ENCODE measurements at regions not wholly inside any gene's neighbourhood (a gene's known extent, or its start where the extent isn't known, plus 50 kb on each side); places are given as distances from the start of the nearest gene placed in this dataset.

GRCh38 chr4:55018978-55019377, 106.4 kb downstream of the KDR start:
- WGBS = 79% methylated on average over 2 of the region's 2 CpGs
- Histone ChIP-seq H3K4me3 (no peak overlapping the region), H3K27ac (no peak overlapping the region), H3K9me3 (no peaks in the 10 kb centered on the region), H3K36me3 (no peaks in the 10 kb centered on the region), H3K4me1 (no peaks in the 10 kb centered on the region), H3K27me3 (no peaks in the 10 kb centered on the region)
- no peak for DNase-seq (ENCODE audit: low spot score in 2 of 2)
- TF ChIP-seq POLR2A (IDR thresholded peaks at IDR 0.05) = no peak
- TF ChIP-seq EP300 (IDR thresholded peaks at IDR 0.05) = no peak
- TF ChIP-seq, protein P1, sequence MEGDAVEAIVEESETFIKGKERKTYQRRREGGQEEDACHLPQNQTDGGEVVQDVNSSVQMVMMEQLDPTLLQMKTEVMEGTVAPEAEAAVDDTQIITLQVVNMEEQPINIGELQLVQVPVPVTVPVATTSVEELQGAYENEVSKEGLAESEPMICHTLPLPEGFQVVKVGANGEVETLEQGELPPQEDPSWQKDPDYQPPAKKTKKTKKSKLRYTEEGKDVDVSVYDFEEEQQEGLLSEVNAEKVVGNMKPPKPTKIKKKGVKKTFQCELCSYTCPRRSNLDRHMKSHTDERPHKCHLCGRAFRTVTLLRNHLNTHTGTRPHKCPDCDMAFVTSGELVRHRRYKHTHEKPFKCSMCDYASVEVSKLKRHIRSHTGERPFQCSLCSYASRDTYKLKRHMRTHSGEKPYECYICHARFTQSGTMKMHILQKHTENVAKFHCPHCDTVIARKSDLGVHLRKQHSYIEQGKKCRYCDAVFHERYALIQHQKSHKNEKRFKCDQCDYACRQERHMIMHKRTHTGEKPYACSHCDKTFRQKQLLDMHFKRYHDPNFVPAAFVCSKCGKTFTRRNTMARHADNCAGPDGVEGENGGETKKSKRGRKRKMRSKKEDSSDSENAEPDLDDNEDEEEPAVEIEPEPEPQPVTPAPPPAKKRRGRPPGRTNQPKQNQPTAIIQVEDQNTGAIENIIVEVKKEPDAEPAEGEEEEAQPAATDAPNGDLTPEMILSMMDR (IDR thresholded peaks at IDR 0.05) = no peak
- no peak for TF ChIP-seq POLR2AphosphoS5 (IDR thresholded peaks at IDR 0.05)

DNA sequence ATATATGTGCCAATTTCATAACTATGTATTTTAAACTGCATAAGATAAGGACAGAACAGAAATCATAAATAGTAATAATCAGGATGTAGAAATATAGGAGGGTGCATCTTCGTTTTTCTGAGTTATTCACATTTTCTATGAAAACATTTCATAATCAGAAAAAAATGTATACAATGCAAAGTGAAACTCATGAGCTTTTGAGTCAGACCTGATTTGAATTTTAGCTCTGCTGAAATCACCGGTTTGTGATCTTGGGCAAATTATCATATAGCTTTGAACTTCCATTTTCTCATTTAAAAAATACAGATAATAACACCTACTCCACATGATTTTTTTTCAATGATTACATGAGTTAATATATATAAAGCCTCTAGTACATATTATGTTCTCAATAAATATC, 106.9 kb downstream of the KDR start:
- TF ChIP-seq POLR2AphosphoS5 (IDR thresholded peaks at IDR 0.05) = no peak
- TF ChIP-seq, protein P1 (IDR thresholded peaks at IDR 0.05) = no peak
- no peak for TF ChIP-seq EP300 (IDR thresholded peaks at IDR 0.05)
- TF ChIP-seq POLR2A (IDR thresholded peaks at IDR 0.05) = no peak
- no peaks in the 10 kb centered on the region for H3K27me3 ChIP-seq

DNA sequence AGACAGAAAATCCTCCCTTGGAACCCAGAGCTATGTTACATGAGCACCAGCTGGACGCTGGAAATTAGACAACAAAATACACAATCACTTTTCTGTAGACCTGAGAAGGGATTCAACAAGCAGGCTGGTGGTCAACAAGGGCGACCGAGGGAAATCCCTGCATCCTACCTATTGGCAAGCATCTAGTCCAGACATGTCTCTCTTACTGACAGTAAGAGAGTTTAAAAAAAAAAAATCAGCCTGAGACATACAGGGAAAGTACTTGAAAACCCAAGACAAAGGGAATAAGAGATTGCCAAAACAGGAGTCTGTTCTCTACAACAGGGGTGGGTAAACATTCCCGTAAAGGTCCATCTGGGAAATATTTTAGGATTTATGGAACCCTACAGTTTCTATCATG, 108.0 kb downstream of the KDR start:
- H3K27me3 ChIP-seq = no peaks in the 10 kb centered on the region
- no peak for TF ChIP-seq POLR2A (IDR thresholded peaks at IDR 0.05)
- TF ChIP-seq, protein P1 (IDR thresholded peaks at IDR 0.05) = no peak
- no peaks in the 10 kb centered on the region for H3K36me3 ChIP-seq
- no peak overlapping the region for H3K4me3 ChIP-seq
- no peaks in the 10 kb centered on the region for H3K9me3 ChIP-seq
- no peak overlapping the region for H3K27ac ChIP-seq
- WGBS = 56% methylated on average over 4 of the region's 4 CpGs
- DNase-seq (ENCODE audit: low spot score in 2 of 2) = no peak
- no peaks in the 10 kb centered on the region for H3K4me1 ChIP-seq

More for the DNA sequence above, 106.9 kb downstream of the KDR start:
- no peaks in the 10 kb centered on the region for H3K9me3 ChIP-seq
- no peak for DNase-seq (ENCODE audit: low spot score in 2 of 2)
- H3K27ac ChIP-seq = no peak overlapping the region
- 68% methylated on average over 2 of the region's 2 CpGs for WGBS
- H3K36me3 ChIP-seq = no peaks in the 10 kb centered on the region
- H3K4me3 ChIP-seq = no peak overlapping the region
- no peaks in the 10 kb centered on the region for H3K4me1 ChIP-seq

DNA sequence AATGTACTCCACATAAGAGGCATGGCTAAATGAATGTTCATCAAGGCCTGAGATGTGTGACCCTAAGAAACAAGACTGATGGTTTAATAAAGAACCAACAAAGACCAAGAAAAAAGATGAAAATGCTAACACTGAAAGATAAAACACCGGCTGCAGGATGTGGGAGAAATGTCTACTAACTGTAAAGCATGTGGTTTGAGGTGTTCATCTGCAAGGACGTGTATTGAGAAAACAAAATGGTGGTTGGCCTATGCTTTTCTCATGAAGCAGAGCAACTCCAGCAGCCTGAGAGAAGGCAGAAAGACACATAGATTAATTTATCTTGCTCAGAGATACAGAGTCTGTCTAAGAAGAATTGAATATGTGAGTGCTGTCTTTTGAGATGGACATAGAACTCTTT, 109.3 kb downstream of the KDR start:
- Histone ChIP-seq H3K4me1 (no peaks in the 10 kb centered on the region), H3K27me3 (no peaks in the 10 kb centered on the region), H3K27ac (no peak overlapping the region), H3K36me3 (no peaks in the 10 kb centered on the region), H3K4me3 (no peak overlapping the region), H3K9me3 (no peaks in the 10 kb centered on the region)
- TF ChIP-seq POLR2AphosphoS5 (IDR thresholded peaks at IDR 0.05) (no peak), EP300 (IDR thresholded peaks at IDR 0.05) (no peak), POLR2A (IDR thresholded peaks at IDR 0.05) (no peak)
- TF ChIP-seq, protein P1 (IDR thresholded peaks at IDR 0.05) = no peak
- WGBS = 91% methylated on average over 2 of the region's 2 CpGs
- DNase-seq (ENCODE audit: low spot score in 2 of 2) = no peak

DNA sequence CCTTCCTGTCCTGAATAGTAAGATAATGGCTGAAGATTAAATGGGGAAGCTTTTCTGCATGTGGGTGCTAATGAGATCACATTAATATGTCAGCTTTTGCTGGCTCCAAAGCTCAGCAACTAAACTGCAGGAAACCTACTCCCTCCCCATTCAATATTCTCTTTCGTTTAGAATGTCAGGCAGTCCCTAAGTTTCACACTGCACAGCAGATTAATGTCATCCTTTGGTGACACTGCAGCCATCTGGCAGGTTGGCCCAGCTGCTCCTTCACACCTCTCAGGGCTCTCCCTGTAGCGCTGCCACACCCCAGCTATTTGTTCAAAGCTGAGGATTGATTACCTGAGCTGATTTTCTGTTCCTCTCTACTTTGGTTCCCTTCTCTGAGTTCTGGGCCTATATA, 110.5 kb downstream of the KDR start:
- no peaks in the 10 kb centered on the region for H3K27me3 ChIP-seq
- H3K27ac ChIP-seq = no peak overlapping the region
- DNase-seq (ENCODE audit: low spot score in 2 of 2) = no peak
- no peaks in the 10 kb centered on the region for H3K9me3 ChIP-seq
- TF ChIP-seq, protein P1 (IDR thresholded peaks at IDR 0.05) = no peak
- TF ChIP-seq POLR2AphosphoS5 (IDR thresholded peaks at IDR 0.05) (no peak), EP300 (IDR thresholded peaks at IDR 0.05) (no peak), POLR2A (IDR thresholded peaks at IDR 0.05) (no peak)
- no peaks in the 10 kb centered on the region for H3K4me1 ChIP-seq
- WGBS = 77% methylated on average over 2 of the region's 2 CpGs
- no peaks in the 10 kb centered on the region for H3K36me3 ChIP-seq
- no peak overlapping the region for H3K4me3 ChIP-seq

Data from suprapubic skin (tissue), 4 donors.